GM12872 (cell line): ENCODE measurements at regions not wholly inside any gene's neighbourhood (a gene's known extent, or its start where the extent isn't known, plus 50 kb on each side); places are given as distances from the start of the nearest gene placed in this dataset.

Experiments
- TF ChIP-seq, protein P1 (sequence below): IDR thresholded peaks from 3 replicates; pipeline ENCODE4 v1.5.1; 2011; ENCODE audit warnings: low read depth, mild to moderate bottlenecking, low read length, moderate library complexity; ENCODE audit not compliant: insufficient read depth

DNA sequence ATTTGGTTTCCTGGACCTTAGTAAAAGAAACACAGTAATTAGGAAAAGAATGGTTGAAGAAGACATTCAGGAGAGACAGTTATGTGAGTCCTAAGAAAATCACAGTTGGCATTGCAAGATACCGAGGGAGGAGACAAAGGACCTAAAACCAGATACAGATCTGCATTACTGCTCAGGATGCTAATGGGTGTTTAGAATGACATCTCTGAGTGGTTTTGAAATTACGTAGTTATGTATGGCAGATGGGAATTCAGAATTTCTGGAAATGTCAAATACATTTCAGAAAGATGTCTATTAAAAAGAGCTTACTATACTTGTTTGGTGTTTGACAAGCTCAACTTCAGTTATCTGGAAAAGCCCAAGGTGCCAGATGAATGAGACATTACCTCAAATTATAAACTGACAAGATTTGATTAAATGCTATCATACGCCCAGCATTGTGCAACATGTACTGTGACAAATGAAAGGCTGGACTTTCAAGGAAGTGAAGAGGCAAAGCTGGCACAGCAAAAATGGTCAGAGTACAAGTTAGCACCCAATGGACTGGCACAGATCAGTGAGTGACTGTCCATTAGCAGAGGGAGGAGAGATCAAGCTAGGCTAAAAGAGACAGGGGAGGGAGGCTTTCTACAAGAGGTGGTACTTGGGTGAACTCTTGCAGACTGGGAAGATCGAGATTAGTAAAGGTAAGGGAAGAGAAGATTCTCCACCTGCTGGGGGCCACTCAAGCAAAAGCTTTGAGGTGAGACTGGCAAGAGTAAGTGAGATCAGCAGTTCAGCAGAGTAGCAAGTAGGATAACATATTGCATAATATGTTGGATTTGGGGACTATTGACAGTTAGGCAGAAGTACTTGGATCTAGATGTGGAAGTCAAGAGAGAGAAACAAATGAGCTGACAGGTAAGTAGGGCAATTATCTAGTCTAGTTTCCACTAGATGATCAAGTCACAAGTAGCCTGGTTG, 168.9 kb downstream of the CYRIA start:
- TF ChIP-seq, protein P1, sequence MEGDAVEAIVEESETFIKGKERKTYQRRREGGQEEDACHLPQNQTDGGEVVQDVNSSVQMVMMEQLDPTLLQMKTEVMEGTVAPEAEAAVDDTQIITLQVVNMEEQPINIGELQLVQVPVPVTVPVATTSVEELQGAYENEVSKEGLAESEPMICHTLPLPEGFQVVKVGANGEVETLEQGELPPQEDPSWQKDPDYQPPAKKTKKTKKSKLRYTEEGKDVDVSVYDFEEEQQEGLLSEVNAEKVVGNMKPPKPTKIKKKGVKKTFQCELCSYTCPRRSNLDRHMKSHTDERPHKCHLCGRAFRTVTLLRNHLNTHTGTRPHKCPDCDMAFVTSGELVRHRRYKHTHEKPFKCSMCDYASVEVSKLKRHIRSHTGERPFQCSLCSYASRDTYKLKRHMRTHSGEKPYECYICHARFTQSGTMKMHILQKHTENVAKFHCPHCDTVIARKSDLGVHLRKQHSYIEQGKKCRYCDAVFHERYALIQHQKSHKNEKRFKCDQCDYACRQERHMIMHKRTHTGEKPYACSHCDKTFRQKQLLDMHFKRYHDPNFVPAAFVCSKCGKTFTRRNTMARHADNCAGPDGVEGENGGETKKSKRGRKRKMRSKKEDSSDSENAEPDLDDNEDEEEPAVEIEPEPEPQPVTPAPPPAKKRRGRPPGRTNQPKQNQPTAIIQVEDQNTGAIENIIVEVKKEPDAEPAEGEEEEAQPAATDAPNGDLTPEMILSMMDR = no peak

DNA sequence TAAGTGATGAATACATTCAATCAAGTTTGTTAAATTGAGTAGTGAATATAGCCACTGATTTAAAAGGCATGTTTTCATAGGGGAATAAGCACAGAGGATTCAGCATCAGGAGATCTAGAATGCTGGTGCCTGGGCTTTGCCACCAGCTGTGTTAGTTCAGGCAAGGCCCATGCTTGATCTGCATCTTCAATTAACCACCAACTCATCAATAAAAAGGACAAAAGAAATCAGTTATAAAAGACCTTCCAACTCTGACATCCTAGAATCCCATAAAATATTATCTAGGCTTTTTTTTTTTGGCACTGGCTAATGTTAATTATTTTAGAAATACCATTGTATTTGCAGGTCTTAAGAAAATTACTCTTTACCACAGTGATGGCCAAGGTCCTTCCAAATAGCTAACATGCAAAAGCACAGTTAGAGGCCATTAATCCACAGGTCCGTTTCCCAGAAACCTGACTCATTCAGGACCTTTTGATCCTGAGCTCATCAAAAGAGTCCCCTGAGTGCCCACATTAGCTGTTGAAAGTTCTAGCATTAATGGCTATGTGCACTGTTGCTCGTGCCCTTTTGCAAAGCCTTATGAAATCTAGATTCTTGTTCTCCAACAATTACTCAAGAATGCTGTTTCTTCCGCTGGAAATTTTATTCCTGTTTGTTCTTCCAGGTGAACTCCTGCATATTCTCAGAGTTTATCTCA, 170.0 kb downstream of the CYRIA start:
- TF ChIP-seq, protein P1 = no peak

DNA sequence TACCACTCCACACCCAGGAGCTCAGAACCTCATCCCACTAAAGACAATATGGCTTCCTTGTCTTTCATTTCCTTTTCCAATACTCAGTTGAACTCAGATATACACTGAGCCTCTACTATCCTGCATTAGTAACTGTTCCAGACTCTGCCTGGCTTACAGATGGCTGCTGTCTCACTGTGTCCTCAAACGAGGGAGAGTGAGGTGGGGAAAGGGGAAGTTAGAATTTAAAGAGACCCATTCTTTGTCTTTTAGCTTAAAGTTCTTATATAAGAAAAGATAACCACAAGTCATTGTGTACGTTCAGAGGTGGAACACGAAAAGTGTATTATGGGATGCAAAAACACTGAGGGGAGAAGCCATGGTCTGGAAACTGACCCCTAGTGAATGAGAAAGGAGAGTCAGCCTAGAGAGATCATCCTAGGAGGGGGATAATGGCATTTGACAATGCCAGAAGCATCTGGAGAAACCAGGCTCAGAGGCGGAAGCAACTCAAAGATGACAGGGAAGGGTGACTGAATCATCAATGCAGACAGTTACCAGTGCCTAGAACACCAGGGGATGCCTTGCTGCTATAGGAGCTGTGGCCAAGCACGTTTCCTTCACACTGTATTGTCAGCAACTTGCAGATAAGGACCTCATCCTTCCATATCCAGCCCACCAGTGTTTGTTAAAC, 170.7 kb downstream of the CYRIA start:
- TF ChIP-seq, protein P1 = no peak

DNA sequence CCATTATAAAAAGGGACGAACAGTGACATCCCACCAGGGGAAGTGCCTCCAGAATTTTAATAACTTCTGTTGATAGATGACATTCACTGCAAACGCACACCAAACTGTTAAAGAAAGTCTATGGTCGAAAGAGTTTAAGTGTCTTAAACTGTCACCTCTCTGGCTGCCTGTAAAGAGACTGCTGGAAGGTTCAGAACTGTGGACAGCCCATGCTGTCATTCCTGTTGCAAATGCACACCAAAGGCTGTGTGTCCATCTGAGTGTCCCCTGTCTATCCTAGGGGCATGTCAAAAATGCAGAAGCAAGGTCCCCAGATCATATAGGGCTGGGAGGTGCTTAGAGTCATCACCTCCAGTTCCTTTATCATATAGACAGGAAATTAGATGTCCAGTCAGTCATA, 171.8 kb downstream of the CYRIA start:
- TF ChIP-seq, protein P1 = no peak

DNA sequence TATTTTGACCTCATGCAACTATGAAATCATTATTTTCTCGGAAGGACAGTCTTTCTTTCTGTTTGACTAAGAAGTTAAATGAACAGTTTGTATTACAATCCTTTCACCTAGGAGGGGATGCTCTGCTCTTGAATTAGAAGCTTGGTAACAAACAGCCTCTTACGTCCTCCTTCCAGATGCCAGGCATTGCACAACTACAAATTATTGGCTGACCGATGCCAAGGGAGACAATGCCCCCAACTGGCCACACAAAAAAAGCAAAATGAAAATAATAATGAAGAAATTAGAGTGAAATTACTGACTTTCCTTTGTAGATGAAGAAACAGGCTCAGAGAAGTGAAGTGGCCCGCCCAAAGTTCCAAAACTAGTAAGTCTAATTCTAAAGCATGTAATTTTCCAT, 177.9 kb downstream of the CYRIA start:
- TF ChIP-seq, protein P1 = no peak

DNA sequence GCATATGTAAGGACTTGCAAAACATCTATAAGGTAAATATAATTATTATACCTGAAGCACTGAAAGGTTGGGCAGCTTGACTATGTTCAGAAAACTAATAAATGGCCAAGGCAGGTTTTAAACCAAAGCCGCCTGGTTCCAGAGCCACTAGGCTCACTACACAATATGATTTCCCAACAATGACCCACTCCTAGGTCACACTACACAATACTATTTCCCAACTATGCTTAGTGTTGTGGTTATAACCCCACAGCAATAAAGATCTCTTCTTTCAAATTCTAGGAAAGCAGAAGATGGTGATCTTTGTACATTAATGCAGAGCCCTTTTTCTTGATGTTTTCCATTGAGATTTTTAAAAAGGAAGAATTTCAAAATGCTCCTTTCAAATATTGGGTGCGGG, 180.4 kb downstream of the CYRIA start:
- TF ChIP-seq, protein P1 = no peak

DNA sequence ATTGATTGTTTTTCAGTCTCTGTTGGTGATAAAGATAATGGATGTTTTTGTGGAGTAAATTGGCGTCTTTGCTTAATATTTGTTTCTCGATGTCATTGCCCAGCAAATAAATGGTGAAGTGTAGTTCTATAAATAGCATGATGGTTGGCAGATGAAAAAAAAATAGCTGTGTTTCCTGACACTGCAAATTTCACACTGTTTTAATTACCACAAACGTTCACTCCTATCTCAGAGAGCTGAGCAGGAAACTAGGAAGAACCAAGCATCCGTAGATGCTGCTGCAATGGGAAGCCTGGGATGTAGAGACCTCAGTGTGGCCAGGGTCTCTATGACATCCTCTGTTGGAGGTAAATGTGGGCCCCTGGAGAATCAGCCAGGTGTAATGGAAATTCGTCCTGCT, 183.2 kb downstream of the CYRIA start:
- TF ChIP-seq, protein P1 = no peak
